Stimulated activated CD8-positive, alpha-beta memory T cell treated with anti-CD3 and anti-CD28 coated beads, Interleukin-2, amount 100 ng/mL, for 48 hours (primary cell): ENCODE measurements at regions not wholly inside any gene's neighbourhood (a gene's known extent, or its start where the extent isn't known, plus 50 kb on each side); places are given as distances from the start of the nearest gene placed in this dataset.

Experiments used
- DNase-seq, 2 donors: peaks; one replicate each; pipeline ENCODE4 v3.0.0-alpha.2; 2020; ENCODE audit warnings: low read depth in 2 of 2

DNA sequence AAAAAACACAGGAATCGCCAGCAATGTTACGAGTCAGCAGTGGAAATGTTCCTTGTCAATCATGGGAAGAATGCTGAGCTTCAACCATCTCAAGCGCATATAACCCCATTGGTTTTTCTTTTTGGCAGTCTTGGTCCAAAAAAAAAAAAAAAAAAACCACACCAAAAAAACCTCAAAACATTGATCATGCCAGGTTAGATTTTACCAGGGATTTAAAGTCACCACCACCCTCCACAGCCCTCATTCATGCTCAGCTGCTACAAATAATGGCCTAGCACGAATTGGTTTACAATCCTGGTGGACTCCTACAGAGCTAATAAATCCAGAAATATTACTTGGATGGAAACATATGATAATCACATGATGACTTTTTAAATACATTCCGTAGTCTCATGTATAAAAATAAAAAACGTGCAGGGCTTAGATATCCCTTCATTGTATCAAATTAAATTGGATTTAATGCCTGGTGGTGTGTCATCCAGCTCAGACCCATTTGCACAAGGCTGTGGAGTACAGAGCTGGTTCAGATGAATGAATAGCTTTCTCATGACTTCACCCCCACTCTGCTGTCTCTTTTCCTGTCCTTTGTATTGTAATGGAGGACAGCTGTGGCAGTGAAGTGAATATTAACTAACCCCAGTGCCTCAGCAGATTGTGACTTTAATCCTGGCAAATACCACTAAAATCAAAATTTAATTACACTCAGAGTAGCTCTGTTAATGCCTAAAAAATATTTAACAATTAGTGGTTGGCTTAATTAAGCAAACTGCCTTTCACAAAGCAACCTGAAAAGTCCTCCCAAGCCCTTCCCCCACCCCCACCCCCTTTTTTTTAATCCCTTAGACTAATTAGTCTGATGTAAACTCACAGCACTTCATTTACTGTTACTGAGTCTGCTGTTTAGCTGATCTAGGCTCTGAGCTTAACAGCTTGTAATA is 626.5 kb upstream of the ZNF608 start:
- DNase-seq: no peak

DNA sequence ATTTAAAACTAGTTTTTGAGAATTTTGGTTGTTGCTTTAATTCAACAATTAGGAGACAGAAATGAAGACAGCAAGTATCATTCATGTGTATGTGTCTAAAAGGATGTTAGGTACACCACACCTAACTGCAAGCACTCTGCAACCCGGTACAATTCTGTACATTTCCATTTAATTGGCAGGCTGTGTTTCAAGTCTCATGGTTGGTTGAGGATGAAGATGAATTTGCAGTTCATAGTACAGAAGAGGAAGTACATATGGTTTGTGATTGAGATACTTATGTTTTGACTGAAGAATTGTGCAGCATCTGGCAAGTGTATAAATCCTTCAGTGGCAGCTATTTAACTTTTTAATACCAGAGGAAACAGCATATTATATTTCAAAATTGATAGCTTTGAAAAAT is 628.7 kb upstream of the ZNF608 start:
- DNase-seq: no peak

DNA sequence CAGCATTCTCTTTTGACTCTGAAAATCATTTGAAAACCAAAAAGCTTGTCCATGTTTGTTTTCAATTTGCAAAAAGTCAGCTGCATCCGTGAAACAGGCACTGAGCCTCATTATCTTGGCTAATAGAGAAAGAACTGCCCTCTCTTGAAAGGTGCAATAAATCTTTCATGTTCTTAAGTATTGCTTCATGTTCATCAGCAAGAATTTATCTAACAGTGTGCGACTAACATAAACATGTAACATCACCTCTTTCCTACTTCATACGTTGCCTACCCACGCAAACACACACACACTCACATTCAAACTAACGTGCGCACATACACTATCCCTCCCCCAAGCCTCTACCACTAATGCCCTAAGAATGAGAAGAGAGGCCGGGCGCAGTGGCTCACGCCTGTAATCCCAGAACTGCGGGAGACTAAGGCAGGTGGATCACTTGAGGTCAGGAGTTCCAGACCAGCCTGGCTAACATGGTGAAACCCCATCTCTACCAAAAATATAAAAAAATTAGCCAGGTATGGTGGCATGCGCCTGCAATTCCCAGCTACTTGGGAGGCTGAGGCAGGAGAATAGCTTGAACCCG is 629.7 kb upstream of the ZNF608 start:
- DNase-seq: no peak

DNA sequence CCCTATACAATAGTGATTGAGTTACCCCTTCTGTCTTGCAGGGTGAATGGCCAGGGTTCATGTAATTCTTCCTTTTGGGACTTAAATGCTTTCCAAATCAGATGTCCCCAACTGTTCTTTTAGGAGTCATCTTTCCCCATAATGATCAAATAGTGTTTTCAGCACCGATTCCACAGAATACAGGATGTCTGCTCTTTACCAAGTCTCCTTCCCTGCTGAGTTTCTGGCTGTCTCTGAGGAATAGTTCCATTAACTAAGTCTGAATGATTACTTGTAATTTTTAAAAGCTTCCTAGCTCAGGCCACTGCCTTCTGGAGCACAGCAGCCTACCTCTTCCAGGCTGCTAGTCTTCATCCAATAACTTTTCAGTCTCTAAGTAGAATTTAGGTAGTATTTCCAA is 630.7 kb upstream of the ZNF608 start:
- DNase-seq: no peak

DNA sequence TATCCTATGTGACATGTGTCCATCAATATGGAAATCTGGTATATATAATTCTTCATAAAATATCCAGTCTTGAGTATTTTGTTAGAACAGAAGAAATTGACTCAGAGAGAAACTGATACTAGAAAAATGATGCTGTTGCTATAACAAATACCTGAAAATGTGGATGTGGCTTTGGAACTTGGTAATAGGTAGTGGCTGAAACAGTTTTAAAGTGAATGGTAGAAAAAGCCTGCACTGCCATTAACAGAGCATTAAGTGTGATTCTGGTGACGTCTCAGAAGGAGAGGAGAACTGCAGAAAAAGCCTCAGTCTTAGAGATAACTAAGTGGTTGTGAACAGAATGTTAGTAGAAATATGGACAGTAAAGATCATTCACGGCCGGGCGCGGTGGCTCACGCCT is 634.9 kb upstream of the ZNF608 start:
- no peak for DNase-seq

DNA sequence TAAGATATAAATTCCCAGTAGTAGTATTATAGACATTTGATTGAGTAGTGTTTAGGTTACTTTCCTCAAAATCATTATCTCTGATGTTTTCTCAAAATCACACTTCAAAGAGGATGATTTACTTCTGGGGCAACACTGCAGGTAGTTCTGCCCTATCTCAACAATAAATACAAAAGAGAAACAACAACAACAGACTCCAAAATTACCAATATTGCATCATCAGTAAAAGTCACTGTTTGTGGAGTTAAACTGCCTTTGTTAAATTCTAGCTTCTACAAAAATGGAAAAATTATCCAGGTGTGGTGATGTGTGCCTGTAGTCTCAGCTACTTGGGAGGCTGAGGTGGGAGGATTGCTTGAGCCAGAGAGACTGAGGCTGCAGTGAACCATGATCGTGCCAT is 637.6 kb upstream of the ZNF608 start:
- DNase-seq: no peak

DNA sequence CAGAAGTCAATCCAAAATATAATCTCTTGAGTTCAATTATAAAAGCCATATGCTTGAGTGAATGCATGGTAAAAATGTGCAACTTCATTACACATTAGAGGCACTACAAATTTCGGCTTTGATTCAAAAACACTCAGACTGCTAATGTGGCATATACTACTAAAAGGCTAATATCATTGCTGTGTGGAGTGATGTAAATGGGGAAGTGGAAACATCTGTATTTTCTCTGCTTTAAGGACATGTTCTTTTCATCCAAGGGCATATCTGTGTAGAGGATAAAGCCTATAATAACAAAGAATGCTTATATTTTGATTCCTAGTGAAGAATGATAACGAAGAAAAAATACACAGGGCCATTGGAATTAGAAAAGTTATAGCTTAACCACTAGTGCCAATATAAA is 643.9 kb upstream of the ZNF608 start:
- no peak for DNase-seq

DNA sequence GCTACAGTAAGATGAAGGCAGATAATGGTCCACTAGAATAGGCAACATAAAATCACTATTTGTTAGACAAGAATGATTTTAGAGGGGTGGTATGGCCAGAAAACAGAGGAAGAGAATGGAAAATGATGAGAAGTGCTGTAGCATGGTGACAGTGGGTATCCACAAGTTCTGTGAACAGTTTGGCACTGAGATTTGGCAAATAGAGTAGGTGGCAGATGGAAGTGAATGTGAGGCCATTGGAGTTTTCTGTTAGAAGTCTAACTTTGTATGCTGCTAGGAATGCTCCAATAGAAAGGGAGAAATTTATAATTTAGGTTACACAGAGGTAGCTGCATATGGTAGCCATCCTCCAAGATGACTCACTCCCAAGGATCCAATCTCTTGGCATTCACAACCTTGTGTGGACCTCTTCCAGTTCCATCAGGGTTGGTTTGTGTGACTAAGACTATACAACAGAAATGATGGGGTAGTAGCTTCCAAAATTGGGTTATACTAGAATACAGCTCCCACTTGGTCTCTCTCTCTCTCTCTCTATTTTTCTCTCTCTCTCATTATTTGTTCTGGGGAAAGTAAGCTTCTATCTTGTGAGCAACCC is 646.9 kb upstream of the ZNF608 start:
- DNase-seq: no peak

DNA sequence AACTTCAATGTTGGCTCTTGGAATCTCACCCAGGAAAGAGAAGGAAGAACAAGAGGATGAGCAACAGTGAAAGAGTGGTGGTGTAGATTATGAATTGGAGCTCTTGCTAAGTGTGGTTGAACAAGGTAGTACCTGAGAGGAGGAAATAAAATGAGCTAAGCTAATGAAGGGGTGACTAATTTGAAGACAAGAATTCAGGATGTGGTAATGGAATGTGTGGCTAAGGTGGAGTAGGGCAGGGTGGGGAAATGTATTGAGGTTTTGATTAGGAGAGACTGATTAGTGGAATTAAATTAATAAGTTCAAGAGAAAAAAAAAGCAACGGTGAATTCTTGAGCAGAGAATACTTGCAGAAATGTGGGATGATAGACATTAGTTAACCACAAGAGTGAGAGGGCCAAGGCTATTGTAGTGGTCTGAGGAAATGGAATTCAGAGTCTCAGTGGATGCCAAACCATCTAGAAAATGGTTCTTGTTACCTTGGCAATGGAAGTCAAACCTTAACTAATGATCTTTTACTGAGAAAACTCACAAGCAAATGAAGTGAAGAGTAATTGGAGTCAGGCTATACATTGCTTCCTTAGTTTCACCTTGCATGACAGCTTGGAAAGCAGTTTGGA is 648.3 kb upstream of the ZNF608 start:
- DNase-seq: no peak

DNA sequence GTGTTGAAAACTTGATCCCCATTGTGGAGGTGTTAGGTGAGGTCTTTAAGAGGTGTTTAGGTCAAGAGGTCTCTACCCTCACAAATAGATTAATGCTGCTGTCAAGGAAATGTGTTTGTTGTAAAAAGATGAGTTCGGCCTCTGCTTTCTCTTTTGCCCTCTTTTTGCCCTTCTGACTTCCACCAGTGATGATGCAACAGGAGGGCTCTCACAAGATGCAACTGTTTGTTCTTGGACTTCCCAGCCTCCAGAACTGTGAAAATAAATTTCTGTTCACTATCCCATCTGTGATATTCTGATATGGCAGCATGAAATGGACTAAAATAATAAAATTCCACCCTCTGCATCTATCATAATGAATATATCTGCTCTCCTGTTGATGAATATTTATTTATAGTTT is 650.0 kb upstream of the ZNF608 start:
- no peak for DNase-seq

DNA sequence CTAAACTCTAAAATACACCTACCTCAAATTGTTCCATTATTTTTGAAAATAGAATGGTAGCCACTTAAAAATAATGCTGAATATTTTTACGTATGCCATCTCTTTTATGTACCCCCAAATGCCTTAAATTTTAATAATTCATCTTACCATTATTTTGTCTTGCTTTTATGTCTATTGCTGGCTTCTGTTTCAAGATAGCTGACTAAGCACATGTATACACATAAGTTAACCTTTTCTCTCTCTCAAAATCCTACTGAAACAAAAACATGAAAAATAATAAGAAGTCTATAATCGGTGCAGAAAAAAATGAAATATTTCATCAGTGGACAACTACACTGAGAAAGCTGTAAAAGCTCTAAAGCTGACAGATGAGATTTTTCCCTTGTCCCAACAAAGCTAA is 652.0 kb upstream of the ZNF608 start:
- DNase-seq: no peak

DNA sequence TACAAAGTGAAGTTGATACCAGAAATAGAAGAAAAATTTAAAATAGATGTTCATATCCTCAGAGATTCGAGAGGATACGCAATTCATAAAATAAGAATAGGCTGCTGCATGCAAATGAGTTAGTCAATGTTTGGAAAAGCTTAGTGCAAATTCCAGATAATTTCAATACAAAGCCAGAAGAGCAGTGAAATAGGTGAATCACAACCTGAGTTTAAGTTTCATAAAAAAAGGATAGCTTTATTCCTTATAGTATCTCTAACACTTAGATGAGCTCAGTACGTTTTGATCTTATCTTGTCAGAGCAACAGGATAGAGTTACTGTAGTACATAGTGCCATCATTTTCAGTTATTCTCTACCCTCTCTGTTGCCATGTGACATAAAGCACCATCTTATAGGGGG is 653.4 kb upstream of the ZNF608 start:
- DNase-seq: no peak

DNA sequence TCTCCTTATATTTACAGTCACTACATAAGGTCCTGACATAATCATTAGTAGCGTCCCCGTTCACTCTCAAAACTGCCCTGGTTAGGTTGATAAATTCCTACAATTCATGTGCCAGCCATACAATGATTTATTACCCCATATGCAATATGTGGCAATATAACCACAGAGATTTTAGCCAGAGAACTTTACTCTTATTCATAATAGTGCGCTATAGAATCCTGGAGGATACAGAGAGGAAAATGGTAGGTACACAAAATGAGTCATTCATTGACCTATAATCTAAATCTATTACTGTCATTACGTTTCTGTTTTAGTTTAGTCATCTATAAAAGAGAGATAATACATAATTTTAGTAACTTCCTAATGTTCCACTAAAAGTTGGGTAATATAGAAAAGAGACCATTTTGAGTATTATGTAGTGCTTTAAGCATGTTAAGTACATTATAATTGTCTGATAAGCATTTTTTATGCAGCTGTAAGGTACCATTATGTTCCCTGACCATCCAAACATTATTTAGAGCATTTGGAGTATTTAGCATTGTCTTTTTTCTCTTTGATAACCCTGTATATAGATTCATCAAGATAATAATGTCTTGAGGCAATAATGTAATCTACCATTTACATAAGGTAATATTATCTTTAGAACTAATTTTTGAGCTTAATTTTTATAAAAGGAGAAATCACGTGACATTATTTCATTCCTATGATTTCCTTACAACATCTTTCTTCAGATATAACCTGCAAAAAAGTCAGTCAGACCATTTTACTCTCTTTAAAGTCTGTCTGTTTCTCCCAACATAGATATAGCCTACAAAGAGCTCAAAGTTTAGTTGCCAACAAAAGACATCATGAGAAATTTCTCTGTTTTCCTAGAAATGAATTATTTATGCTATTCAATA is 655.5 kb upstream of the ZNF608 start:
- no peak for DNase-seq

DNA sequence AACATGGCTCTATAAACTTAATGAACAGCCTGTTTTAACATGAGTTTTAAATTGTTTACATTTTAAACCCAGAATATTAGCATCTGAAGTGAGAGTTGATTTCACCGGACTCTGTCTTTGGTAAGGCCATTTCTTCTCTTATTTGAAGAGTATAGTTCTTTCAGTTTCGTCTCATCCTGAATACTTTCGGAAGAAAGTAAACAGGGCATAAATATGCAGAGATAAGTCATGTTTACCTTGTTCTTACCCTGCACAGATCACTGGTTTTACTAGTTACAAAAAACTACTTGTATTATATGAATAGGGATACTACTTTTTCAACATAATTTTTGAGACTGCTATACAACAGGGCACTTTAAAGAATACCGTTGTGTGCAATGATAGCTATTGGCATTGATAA is 656.3 kb upstream of the ZNF608 start:
- DNase-seq: no peak

DNA sequence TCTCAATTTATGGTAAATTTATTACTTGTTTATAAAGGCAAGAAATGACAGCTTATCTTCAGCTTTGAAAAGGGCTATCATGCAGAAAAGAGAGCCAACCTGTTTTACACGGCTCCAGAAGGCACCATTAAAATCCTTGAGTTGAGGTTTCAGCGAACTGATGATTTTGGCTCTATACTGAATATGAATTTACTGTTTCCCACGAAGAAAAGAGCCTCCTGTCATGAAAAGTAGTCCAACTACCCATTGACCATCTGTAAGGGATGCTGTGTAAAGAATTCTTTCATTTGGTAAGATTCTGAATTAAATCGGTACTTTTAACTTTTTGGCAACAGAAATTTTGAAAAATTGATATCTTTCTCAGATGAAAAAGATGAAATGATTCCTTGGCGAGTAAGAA is 657.6 kb upstream of the ZNF608 start:
- DNase-seq: no peak

DNA sequence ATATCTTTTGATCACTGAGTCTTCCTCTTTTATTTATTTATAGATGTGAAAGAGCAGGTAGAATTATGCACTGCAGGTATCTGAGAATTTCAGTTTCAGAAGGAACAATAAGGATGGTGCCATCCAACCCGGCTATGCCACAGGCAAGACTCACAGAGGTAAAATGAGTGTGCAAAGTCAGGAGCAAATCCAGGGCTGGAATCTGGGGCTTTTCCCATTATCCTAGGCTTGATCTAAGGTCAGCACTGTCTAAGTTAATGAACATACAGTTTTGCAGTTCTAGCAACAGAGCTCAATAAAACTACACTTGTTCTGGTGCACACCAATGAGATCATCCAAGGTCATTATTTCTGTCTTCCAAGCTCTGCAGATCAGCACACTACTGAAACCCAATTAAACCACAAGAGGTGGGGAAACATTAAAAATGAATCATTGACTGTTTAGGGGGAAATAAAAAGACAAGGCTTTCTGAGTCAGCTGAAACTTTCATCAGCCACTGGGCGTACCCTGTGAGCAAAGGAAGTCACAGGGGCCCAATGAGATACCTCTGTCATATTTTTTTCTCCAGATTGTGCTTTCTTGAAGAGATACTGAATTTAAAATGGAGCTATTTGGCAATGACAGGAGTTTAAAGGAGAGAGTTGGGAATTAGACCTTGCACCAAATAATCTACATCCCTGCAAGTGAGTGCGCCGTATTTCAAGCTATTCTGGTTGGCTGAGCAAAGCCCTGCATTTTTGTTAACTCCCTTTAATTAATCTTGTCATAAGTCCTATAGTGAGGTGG is 662.2 kb upstream of the ZNF608 start:
- no peak for DNase-seq

DNA sequence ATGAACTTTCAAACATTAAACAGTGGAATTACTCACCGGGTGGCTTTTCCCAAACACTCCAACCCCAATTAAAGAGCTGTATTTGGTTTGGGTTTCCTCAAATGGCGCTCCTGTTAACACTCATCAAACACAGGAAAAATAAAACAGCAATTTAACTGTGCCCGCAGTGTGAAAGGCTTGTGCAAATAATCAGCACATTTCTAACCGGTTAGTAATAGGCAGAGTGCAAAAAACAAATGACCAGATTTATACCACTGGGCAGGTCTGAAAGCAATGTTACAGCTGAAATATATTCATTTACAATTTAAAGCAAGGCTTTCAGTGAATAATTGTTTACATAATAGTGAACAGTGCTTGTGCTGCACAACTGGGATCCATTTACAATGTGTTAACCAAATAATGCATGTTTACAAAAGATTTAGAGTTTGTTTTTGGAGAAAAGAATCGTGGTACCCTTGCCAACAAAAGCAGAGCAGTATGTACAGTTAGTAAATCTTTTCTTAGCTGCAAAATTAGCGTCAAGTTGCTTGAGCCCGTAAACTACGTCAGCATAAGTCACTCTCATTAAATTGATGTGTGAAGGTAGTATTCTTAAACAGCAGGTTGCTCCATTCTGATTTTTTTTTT is 662.9 kb upstream of the ZNF608 start:
- DNase-seq: no peak

DNA sequence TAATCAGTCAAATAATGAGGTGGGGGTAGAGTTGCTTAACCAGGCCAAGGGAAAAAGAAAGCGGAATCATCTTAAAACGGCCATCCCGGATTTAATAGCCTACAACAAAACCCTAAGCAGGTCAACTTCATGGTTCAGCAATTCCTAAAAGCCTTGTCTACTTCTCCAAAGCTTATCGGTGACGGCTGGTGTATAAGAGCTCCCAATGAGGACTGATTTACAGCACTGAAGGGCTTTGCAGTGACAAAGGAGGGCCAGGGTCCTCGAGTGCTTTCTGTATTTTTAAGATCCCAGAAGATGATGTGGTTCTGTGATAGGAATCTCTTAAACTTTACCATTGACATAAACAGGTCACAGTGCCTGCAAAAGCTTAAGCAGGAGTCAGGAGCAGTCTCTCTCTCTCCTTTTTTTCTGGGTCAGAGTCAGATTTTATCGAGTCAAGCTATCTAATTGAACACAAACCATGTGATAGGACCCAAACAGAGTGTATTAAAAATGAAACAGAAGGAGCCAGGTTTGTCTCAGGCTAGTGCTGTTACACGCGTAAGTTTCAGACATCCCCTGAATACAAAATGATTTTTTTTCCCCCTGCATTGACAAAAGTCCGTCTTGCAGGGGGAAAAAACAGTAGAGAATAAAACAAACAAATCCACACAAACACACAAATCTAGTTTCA is 663.6 kb upstream of the ZNF608 start:
- DNase-seq: no peak

DNA sequence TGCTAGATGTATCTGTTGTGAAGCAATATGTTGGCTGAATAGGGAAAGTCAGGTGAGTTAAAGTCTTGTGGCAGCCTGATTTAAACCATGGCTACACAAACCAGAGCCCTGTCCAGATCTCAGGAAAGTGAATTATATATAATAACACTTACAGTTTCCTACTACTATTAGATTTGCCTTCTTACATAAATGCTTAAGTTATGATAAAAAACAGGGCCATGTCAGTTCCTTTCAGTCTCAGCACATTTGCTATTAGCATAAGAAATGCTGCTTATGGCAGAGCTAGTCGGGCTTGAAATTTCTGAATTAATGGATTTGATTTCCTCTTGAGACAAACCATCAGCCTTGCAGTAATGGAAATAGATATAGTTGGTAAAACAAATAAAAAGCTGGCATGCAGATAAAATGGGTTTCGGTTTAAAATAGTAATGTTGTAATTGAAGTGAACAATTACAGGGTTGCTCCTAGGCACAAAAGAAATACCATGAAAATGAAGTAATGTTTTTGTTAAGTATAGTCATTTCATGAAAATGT is 664.2 kb upstream of the ZNF608 start:
- DNase-seq: no peak
